ENCODE measurements at regions not wholly inside any gene's neighbourhood (a gene's known extent, or its start where the extent isn't known, plus 50 kb on each side); places are given as distances from the start of the nearest gene placed in this dataset.

DNA sequence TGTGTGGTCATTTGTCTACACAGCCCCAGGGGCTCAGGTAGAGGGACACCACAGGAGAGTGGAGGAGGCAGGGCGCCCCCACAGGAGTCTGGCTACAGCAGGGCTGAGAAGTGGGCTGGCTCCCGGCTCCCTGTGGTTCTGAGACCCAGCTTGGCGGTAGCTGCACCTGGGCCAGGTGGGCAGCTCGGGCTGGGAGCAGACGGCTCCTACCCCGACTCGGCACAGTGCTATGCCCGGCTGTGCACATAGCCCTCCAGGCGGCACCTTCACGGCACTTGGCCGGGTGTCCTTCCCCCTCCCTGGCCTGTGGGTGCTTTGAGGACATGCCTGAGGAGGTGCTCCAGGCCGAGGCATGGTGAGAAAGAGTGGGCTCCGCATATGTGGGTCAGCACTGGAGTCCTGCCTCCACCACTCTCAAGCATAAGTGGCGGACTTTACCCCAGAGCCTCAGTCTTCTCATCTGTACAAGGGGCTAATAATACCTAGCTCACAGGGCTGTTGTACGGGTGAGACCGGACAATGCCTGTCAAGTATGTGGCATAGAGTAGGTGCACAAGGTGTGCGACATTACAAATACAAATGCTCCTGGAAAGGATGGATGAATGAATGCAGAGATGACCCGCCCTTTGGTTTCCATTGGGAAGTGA is 50.1 kb upstream of the JPH3 start:
- no peak for DNase-seq (ENCODE audit: low read depth)
- H3K4me3 ChIP-seq (ENCODE audit: control insufficient read depth, low read depth, low read length) = no peak overlapping the region
- TF ChIP-seq, protein P1, sequence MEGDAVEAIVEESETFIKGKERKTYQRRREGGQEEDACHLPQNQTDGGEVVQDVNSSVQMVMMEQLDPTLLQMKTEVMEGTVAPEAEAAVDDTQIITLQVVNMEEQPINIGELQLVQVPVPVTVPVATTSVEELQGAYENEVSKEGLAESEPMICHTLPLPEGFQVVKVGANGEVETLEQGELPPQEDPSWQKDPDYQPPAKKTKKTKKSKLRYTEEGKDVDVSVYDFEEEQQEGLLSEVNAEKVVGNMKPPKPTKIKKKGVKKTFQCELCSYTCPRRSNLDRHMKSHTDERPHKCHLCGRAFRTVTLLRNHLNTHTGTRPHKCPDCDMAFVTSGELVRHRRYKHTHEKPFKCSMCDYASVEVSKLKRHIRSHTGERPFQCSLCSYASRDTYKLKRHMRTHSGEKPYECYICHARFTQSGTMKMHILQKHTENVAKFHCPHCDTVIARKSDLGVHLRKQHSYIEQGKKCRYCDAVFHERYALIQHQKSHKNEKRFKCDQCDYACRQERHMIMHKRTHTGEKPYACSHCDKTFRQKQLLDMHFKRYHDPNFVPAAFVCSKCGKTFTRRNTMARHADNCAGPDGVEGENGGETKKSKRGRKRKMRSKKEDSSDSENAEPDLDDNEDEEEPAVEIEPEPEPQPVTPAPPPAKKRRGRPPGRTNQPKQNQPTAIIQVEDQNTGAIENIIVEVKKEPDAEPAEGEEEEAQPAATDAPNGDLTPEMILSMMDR (conservative IDR thresholded peaks at IDR 0.05; ENCODE audit: control insufficient read depth, insufficient read depth, low read depth, low read length) = no peak

DNA sequence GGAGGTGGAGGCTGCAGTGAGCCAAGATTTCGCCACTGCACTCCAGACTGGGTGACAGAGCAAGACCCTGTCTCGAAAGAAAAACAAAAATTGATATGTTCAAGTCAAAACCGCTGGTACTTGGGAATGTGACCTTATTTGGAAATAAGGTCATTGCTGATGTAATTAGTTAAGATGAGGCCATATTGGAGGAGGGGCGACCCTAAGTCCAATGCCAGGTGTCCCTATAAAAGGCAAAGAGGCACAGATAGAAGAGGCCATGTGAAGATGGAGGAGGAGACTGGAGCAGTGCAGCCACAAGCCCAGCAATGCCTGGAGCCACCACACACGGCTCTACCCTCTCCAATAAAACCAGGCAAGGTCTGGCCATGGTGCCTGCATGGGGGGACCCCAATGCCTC is 50.8 kb upstream of the JPH3 start:
- DNase-seq (ENCODE audit: low read depth) = peak; percentile 21
- TF ChIP-seq, protein P1 (conservative IDR thresholded peaks at IDR 0.05; ENCODE audit: control insufficient read depth, insufficient read depth, low read depth, low read length) = no peak
- no peak overlapping the region for H3K4me3 ChIP-seq (ENCODE audit: control insufficient read depth, low read depth, low read length)

DNA sequence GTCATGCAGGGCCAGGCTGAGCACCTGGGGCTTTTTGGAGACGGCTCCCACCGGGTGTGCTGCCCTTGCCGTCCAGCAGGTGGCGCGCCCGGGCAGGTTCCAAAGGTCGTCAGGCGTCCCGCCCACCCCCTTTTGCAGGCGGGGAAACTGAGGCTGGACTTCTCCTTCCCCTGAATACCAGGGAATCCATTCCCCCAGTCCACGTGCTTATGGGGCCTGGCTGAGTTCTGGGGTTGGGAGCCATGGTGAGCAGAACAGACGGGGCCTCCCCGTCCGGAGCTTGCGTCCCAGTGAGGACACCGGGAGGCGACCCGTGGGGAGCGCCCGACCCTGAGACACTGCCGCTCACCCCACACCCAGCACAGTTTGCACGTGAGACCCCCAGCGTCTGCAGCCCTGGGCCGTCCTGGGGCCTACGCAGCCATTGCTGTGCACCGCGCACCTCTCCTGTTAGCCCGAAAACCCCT is 51.8 kb upstream of the JPH3 start:
- DNase-seq (ENCODE audit: low read depth) = no peak
- TF ChIP-seq, protein P1 (conservative IDR thresholded peaks at IDR 0.05; ENCODE audit: control insufficient read depth, insufficient read depth, low read depth, low read length) = peak; percentile 71
- H3K4me3 ChIP-seq (ENCODE audit: control insufficient read depth, low read depth, low read length) = no peak overlapping the region

DNA sequence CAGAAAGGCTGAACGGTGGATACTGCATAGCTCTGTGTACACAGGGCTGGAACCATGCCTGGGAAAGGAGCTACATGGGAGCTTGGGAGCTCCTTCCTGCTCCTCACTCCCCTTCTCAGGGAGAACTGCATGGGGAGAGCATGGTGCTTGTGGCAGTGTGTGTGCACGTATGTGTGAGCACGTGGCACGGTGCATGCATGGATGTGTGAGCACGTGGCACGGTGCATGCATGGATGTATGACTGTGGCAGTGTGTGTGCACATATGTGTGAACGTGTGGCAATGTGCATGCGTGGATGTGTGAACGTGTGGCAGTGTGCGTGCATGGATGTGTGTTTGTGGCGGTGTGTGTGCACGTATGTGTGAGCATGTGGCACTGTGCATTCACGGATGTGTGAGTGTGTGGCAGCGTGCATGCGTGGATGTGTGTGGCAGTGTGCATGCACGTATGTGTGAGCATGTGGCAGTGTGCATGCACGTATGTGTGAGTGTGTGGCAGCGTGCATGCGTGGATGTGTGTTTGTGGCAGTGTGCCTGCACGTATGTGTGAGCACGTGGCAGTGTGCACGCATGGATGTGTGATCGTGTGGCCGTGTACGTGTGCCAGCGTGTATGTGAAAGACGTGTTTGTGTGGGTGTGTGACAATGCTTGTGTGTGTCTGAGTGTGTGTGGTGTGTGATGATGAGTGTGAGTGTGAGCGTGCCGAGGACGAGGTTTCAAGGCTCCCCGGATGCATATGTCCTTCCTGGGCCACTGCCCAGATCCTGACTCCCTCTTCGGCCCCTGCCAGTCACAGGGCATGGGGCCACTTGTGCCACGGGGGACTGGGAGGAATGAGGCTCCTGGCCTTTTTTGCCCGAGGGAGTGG is 52.4 kb upstream of the JPH3 start:
- TF ChIP-seq, protein P1 (conservative IDR thresholded peaks at IDR 0.05; ENCODE audit: control insufficient read depth, insufficient read depth, low read depth, low read length) = no peak
- DNase-seq (ENCODE audit: low read depth) = no peak
- H3K4me3 ChIP-seq (ENCODE audit: control insufficient read depth, low read depth, low read length) = no peak overlapping the region

DNA sequence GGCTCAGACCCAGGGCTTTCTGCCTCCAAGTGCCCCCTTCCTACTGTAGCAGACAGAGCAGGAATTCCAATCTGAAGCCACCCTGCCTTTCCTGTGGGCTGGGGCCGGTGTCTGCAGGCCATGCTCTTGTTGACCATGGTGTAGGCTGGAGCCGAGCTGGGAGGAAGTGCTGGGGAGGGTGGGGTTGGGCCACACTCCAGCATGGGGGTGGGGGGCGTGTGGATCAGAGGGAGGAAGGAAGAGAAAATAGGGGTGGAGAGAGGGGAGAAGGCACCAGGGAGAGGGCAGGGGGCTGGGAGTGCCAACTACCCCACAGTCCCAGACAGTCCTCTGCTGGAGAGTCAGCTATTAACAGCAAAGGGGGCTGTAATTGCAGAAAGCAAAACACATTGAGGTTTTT is 54.3 kb upstream of the JPH3 start:
- H3K4me3 ChIP-seq (ENCODE audit: control insufficient read depth, low read depth, low read length) = no peak overlapping the region
- TF ChIP-seq, protein P1 (conservative IDR thresholded peaks at IDR 0.05; ENCODE audit: control insufficient read depth, insufficient read depth, low read depth, low read length) = no peak
- no peak for DNase-seq (ENCODE audit: low read depth)

DNA sequence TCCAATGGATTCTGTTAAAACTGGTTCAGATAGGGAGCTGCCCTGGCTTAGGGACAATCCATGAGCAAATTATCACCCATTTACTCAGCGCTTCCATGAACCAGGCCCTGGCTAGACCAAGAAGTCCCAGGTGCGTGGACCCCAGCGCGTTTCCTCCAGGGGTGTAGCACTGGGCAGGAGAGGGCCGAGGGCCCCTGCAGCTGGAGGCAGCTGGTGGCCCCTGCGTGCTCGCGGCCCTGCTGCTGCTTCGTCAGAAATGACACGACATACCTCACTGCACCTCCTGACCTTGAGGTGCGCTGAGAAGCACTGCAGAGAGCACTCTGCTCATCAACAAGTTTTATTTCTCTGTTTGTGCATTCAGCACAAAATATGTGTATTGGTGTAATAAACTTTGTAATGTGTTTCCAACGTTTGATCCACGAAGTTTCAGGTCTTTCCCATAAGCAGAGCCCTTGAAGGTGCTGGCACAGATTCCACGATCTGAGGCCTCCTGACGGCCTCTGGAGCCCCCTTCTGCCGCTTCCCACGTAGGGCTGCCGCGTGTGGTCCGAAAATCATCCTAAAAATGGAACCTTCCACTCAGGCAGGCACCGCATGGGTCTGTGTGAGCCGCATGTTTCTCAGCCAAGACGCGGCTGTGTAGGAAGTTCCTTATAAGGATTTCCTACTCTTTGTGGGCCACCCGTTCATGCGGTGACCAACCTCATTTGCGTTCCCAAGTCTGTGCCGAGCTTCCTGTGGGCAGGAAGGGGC is 50.8 kb upstream of the ZCCHC14 start:
- DNase-seq (ENCODE audit: low read depth) = peak; percentile 27
- TF ChIP-seq, protein P1 (conservative IDR thresholded peaks at IDR 0.05; ENCODE audit: control insufficient read depth, insufficient read depth, low read depth, low read length) = no peak
- H3K4me3 ChIP-seq (ENCODE audit: control insufficient read depth, low read depth, low read length) = no peak overlapping the region
